PC-9 (cell line): ENCODE measurements at regions not wholly inside any gene's neighbourhood (a gene's known extent, or its start where the extent isn't known, plus 50 kb on each side); places are given as distances from the start of the nearest gene placed in this dataset.

Source experiments
- EZH2 ChIP-seq: fragments of 200-600 bp; sonication (generic); IDR thresholded peaks from 2 replicates; pipeline ENCODE4 v1.8.0; 2017; ENCODE audit warnings: antibody characterized with exemption, low read depth
- TF ChIP-seq, protein P1 (sequence below): fragments of 200-600 bp; sonication (generic); conservative IDR thresholded peaks from 2 replicates; pipeline ENCODE4 v1.6.1; 2017; ENCODE audit warnings: mixed run types, antibody characterized with exemption, mild to moderate bottlenecking, moderate library complexity

DNA sequence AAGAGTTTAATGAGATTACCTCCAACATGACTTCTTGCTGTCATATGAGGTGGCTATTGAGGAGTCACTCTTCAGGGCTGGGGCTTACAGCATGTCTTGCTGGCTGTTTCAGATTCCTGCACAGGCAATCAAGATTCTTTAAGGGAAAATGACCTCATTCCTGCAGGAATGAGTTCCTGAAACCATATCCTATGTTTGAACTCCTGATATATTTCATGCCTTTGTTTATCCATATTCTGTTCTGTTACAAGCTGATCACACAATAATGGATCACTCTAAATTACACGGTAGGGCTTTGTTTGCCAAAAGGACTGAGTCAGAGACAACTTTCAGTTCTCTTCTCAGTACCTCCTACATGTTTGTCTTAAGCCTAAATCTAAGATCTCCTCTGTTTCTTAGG lies 879.8 kb upstream of the PIK3C3 start:
- TF ChIP-seq, protein P1, sequence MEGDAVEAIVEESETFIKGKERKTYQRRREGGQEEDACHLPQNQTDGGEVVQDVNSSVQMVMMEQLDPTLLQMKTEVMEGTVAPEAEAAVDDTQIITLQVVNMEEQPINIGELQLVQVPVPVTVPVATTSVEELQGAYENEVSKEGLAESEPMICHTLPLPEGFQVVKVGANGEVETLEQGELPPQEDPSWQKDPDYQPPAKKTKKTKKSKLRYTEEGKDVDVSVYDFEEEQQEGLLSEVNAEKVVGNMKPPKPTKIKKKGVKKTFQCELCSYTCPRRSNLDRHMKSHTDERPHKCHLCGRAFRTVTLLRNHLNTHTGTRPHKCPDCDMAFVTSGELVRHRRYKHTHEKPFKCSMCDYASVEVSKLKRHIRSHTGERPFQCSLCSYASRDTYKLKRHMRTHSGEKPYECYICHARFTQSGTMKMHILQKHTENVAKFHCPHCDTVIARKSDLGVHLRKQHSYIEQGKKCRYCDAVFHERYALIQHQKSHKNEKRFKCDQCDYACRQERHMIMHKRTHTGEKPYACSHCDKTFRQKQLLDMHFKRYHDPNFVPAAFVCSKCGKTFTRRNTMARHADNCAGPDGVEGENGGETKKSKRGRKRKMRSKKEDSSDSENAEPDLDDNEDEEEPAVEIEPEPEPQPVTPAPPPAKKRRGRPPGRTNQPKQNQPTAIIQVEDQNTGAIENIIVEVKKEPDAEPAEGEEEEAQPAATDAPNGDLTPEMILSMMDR = no peak
- TF ChIP-seq EZH2 = no peak
